Suprapubic skin (tissue), 4 donors: ENCODE measurements at regions not wholly inside any gene's neighbourhood (a gene's known extent, or its start where the extent isn't known, plus 50 kb on each side); places are given as distances from the start of the nearest gene placed in this dataset.

Experiments
- DNase-seq, 2 donors: peaks; one replicate each; pipeline ENCODE4 v3.0.0-alpha.2; 2019; ENCODE audit warnings: low spot score in 2 of 2
- H3K27ac ChIP-seq: fragments of 200-600 bp; sonication (generic); one replicate; pipeline ENCODE4 v1.5.1; 2019
- H3K27me3 ChIP-seq: fragments of 200-600 bp; sonication (generic); one replicate; pipeline ENCODE4 v1.5.1; 2019
- H3K36me3 ChIP-seq: fragments of 200-600 bp; sonication (generic); one replicate; pipeline ENCODE4 v1.5.1; 2019
- H3K4me1 ChIP-seq: fragments of 200-600 bp; sonication (generic); one replicate; pipeline ENCODE4 v1.5.1; 2019
- H3K4me3 ChIP-seq: fragments of 200-600 bp; sonication (generic); one replicate; pipeline ENCODE4 v1.5.1; 2019; ENCODE audit warnings: mild to moderate bottlenecking
- H3K9me3 ChIP-seq: fragments of 200-600 bp; sonication (generic); one replicate; pipeline ENCODE4 v1.5.1; 2019
- CTCF ChIP-seq, 2 donors: fragments of 200-600 bp in 1 of 2; fragments of 450-650 bp in 1 of 2; sonication (generic) in 1 of 2; IDR thresholded peaks; one replicate each; pipeline ENCODE4 v1.5.1; 2016 to 2019; ENCODE audit warnings: antibody characterized with exemption in 2 of 2, mild to moderate bottlenecking in 1 of 2, moderate library complexity in 1 of 2
- EP300 ChIP-seq: sonication (generic); formaldehyde crosslinking; IDR thresholded peaks from one replicate; pipeline ENCODE4 v1.6.1; 2017; ENCODE audit warnings: antibody characterized with exemption
- POLR2A ChIP-seq, 2 donors: fragments of 450-650 bp; IDR thresholded peaks; one replicate each; pipeline ENCODE4 v1.6.1; 2017; ENCODE audit warnings: antibody characterized with exemption in 2 of 2, mild to moderate bottlenecking in 2 of 2, moderate library complexity in 2 of 2
- POLR2AphosphoS5 ChIP-seq, 3 donors: sonication (generic); formaldehyde crosslinking; IDR thresholded peaks; one replicate each; pipeline ENCODE4 v1.6.1; 2017; ENCODE audit warnings: antibody characterized with exemption in 3 of 3
- WGBS: methylation state at CpG from one replicate; pipeline ENCODE4 v1.1.5; 2018; 5-methylcytosine and 5-hydroxymethylcytosine counted together

- Histone ChIP-seq H3K4me1 (peaks cover 28% of the 10 kb centered on the region), H3K9me3 (no peaks in the 10 kb centered on the region), H3K4me3 (no peak overlapping the region), H3K27me3 (peaks cover 6% of the 10 kb centered on the region), H3K36me3 (no peaks in the 10 kb centered on the region), H3K27ac (peak overlapping the region; percentile 79)
- TF ChIP-seq CTCF (IDR thresholded peaks at IDR 0.05) (no peak), POLR2AphosphoS5 (IDR thresholded peaks at IDR 0.05) (no peak), EP300 (no peak), POLR2A (IDR thresholded peaks at IDR 0.05) (no peak)
- 47% methylated on average over 4 of the region's 4 CpGs for WGBS
- peak in 1 of 2 donors; percentile 50 for DNase-seq
Observed at GRCh38 chr2:236661061-236661761, 91.6 kb downstream of the ACKR3 start.

- no peak overlapping the region for H3K4me3 ChIP-seq
- peak; percentile 52 to 77 for DNase-seq
- 62% methylated on average over 2 of the region's 2 CpGs for WGBS
- peaks cover 28% of the 10 kb centered on the region for H3K4me1 ChIP-seq
- H3K9me3 ChIP-seq, result peaks cover 1% of the 10 kb centered on the region
- no peaks in the 10 kb centered on the region for H3K36me3 ChIP-seq
- TF ChIP-seq EP300 (no peak), POLR2AphosphoS5 (IDR thresholded peaks at IDR 0.05) (no peak), POLR2A (IDR thresholded peaks at IDR 0.05) (no peak), CTCF (IDR thresholded peaks at IDR 0.05) (no peak)
- peaks cover 6% of the 10 kb centered on the region for H3K27me3 ChIP-seq
- peak overlapping the region; percentile 79 for H3K27ac ChIP-seq
Observed at GRCh38 chr2:236661762-236662110, 92.1 kb downstream of the ACKR3 start.

- H3K27me3 ChIP-seq, result peaks cover 6% of the 10 kb centered on the region
- H3K4me3 ChIP-seq, result no peak overlapping the region
- no peaks in the 10 kb centered on the region for H3K36me3 ChIP-seq
- peak; percentile 55 to 69 for DNase-seq
- WGBS, result 76% methylated on average over 10 of the region's 11 CpGs
- TF ChIP-seq EP300 (no peak), POLR2A (IDR thresholded peaks at IDR 0.05) (no peak), POLR2AphosphoS5 (IDR thresholded peaks at IDR 0.05) (no peak), CTCF (IDR thresholded peaks at IDR 0.05) (no peak)
- peaks cover 28% of the 10 kb centered on the region for H3K4me1 ChIP-seq
- peaks cover 3% of the 10 kb centered on the region for H3K9me3 ChIP-seq
- peak overlapping the region; percentile 79 for H3K27ac ChIP-seq
Observed at GRCh38 chr2:236662231-236663185, 92.9 kb downstream of the ACKR3 start.

GRCh38 chr2:236663287-236664101, 93.9 kb downstream of the ACKR3 start:
- Histone ChIP-seq H3K36me3 (no peaks in the 10 kb centered on the region), H3K27me3 (peaks cover 6% of the 10 kb centered on the region), H3K4me1 (peaks cover 28% of the 10 kb centered on the region), H3K9me3 (peaks cover 3% of the 10 kb centered on the region), H3K27ac (peak overlapping the region; percentile 55), H3K4me3 (no peak overlapping the region)
- no peak for TF ChIP-seq CTCF (IDR thresholded peaks at IDR 0.05)
- peak in 2 of 3 donors; percentile 46 to 68 for TF ChIP-seq POLR2AphosphoS5 (IDR thresholded peaks at IDR 0.05)
- WGBS, result 59% methylated on average over 17 of the region's 17 CpGs
- peak; percentile 78 to 87 for DNase-seq
